ACHN (cell line): ENCODE measurements at regions not wholly inside any gene's neighbourhood (a gene's known extent, or its start where the extent isn't known, plus 50 kb on each side); places are given as distances from the start of the nearest gene placed in this dataset.
"Not testable (repeated sequence)": the region's sequence is repeated elsewhere in the genome, so short reads cannot be mapped to it uniquely, and the experiment has no call there.

ENCODE experiments used
- DNase-seq: peaks from one replicate; pipeline ENCODE4 v3.0.0-alpha.2; 2015
- in situ Hi-C: cut with HindIII; loops from 2 replicates; pipeline ENCODE4 v1.10.0; 2017; ENCODE audit warnings: low sequenced_read_pairs, low pct_ligation_motif_present, low pct_unique_long_range_greater_than_20kb

DNA sequence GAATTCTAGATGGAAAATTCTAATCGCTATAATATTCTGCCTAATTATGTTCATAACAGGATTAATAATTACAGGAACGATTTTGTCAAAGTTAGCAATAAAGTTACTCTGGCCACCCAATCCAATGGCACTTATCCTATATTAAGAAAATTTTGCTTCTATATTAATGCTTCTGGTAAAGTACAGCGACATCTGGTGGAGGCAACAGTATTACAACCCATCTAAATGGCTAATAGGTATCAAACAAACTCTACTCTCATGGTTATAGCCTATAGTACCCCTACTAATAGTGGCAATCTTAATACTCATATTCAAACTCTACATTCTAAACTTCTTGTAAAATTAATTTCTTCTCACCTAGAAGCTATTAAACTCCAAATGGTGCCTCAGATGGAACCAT lies 1084.7 kb upstream of the LRRTM1 start:
- DNase-seq, result peak; percentile 27
- in situ Hi-C loops, result no loop called here

DNA sequence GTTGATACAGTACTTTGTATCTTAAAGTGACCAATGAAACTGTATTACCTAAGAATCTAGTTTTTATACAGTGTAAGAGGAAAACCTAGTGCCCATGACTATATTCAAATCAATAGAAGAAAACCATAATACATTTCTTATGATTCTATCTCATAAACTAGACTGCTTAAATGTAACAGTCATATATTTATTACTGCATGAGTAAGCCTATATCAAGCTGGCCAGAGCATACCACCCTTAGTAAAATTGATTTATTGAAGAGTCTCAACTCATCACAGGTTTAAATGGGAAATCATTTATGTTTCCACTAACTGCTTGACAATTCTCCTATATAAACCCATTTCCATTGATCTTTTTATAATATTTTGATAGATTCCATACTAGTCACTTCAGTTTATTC lies 1059.2 kb upstream of the LRRTM1 start:
- no peak for DNase-seq
- in situ Hi-C loops, result no loop called here

DNA sequence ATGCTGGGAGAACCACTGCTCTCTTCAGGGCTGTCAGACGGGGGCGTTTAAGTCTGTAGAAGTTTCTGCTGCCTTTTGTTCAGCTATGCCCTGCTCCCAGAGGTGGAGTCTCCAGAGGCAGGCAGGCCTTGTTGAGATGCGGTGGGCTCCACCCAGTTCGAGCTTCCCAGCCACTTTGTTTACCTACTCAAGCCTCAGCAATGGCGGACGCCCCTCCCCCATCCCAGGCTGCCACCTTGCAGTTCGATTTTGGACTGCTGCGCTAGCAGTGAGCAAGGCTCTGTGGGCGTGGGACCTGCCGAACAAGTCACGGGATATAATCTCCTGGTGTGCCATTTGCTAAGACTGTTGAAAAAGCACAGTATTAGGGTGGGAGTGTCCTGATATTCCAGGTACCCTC lies 1057.9 kb upstream of the LRRTM1 start:
- DNase-seq, in situ Hi-C loops: not testable (repeated sequence)

DNA sequence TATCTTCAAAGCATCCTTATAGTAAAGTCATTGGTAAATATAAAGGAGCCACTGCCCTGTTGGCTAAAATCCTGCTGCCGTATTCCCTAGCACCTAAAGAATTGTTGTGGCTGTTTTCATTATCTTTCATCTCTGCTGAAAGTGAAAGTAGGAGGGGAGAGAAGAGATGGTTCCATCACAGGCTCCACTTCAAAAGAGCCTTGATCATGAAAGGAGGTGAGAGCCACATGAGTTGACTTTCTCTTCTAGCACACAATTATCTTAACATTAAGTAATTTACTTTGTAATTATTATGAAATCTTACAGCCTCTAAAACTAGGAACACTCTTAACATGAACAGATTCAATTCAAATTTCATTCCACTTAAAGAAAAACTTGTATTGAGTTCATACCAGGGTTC lies 1050.9 kb upstream of the LRRTM1 start:
- DNase-seq, result no peak
- in situ Hi-C loops, result no loop called here

- no peak for DNase-seq
- in situ Hi-C loops, result no loop called here
Measured at GRCh38 chr2:81334046-81334445, 1029.5 kb upstream of the LRRTM1 start.

GRCh38 chr2:81328968-81329367 lies 1024.4 kb upstream of the LRRTM1 start:
- in situ Hi-C loops, result no loop called here
- DNase-seq, result no peak

DNA sequence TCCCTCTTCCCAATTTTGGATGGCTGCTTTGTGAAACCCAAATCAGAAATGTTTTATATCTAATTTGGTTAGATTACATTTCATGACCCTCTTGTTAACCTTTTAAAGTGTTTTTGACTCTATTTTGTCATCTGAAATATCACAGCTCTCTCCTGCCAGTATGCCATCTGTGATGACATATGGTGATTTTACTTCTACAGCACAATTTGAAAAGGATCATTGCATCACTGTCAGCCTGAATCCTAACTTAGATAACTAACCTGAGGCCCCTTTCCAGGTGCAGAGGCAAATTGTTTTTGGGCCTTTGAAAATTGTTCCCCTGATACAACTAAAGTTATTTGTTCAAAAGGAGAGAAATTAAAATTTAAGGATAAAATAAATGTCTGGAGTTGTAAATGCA lies 1023.4 kb upstream of the LRRTM1 start:
- in situ Hi-C loops, result no loop called here

GRCh38 chr2:81324046-81324445 lies 1019.5 kb upstream of the LRRTM1 start:
- DNase-seq, result peak; percentile 48
- in situ Hi-C loops, result no loop called here

More for the DNA sequence above, 1023.4 kb upstream of the LRRTM1 start:
- DNase-seq, result no peak

- DNase-seq, result peak; percentile 36
- in situ Hi-C loops, result no loop called here
Measured at GRCh38 chr2:81304154-81304830, 999.7 kb upstream of the LRRTM1 start.

DNA sequence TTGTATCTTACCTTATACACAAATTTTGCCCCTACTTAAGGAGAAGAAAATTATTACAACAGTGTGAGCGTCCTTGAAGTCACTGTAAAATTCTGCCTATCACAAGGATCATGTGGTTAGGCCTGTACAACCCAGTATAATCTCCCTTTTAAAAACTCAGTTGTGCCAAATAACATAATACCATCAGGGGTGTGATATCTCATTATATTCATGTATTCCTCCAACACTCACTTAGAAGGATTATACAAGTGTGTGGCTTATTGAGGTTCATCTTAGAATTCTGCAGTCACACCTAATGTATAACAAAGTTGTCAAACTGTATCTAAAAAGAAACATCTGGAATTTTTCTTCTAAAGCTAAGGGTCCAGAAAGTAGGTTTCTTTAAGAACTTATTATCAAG lies 998.8 kb upstream of the LRRTM1 start:
- DNase-seq, result no peak
- in situ Hi-C loops, result no loop called here

DNA sequence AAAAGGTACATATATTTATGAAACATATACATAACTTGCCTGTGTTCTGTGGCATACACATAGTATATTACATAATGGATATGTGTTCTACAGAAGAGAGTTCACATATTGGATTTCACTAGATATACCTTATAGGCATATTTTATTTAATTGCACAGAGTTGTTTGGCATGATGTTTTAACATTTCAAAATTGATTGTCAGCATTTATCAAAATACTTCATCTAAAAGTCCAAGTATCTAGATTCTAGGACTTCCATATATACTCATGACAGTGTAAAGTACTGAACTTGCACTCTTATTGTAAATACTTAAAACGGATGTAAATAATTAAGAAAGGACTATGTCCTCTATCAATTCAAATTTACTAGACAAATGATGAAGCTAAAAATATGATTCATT lies 995.3 kb upstream of the LRRTM1 start:
- in situ Hi-C loops, result no loop called here
- no peak for DNase-seq

DNA sequence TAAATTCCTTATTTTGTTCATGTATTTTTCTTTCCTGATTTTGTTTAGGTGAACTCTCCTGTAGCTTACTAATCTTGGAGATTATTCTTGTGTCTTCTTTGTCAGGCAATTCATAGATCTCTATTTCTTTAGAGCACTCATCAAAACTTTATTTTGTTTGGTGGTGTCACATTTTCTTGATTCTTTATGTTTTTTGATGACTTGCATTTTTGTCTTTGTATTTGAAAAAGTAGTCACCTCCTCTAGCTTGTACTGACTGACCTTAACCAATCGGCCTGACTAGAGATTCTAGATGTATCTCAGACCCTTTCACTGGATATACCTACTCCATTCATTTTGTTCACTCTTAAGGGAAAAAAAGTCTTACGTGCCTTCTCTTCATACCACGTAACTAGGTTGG lies 986.3 kb upstream of the LRRTM1 start:
- DNase-seq, result no peak
- in situ Hi-C loops, result no loop called here

GRCh38 chr2:81283081-81283480 lies 978.5 kb upstream of the LRRTM1 start:
- no peak for DNase-seq
- in situ Hi-C loops, result no loop called here

- no peak for DNase-seq
- in situ Hi-C loops, result no loop called here
Measured at GRCh38 chr2:81282151-81282769, 977.7 kb upstream of the LRRTM1 start.

DNA sequence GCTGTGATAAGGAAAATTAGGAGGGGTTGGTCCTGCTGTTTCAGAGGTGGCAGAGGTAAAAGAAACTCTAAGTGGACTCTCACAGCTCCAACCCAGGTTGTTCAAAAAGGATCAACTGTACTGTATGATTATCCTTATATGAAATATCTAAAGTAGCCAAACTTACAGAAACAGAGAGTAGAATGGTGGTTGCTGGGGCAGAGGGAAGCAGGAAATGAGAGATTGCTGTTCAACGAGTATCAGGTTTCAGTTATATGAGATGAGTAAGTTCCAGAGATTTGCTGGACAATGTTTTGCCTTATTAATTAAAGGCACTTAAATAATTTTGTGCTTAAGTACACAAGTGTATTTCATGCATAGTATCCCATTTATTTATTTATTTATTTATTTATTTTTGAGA lies 972.0 kb upstream of the LRRTM1 start:
- in situ Hi-C loops, result no loop called here
- no peak for DNase-seq

GRCh38 chr2:81266106-81266505 lies 961.6 kb upstream of the LRRTM1 start:
- in situ Hi-C loops, result no loop called here
- peak; percentile 45 for DNase-seq

DNA sequence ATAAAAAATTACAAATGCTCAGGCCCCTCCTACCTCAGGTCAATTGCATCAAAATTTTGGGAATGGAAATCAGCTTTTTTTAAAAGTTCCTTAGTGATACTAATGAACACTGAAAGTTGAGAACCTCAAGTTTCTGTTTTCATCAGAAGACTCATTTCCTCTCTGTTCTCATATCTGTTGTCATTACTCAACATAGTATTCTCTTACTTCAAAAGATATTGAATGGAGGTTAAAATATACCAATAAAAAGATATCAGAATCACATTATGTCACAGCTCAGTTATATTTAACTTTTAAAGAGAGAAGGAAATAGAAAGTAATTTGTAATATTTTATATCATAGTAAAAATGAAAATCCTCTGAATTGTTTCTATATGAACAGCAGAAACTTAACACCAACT lies 959.4 kb upstream of the LRRTM1 start:
- in situ Hi-C loops, result no loop called here
- no peak for DNase-seq

DNA sequence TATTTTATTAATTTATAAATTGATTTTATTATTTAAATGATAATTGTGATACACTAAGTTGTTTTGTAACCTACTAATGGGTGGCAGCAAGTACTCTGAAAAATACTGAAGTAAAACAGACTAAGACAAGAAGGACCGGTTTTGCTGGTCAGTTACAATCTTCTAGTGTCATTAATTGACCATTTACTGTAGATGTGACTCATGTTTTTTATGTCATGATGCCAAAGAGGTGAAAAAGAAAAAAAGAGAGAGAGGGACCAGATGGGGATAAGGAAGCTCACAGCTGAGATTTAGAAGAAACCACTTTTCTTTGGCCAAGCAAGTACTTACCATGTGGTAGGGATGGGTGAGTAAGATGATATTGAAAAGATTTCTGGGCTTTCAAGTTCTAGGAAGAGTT lies 955.8 kb upstream of the LRRTM1 start:
- no peak for DNase-seq
- in situ Hi-C loops, result no loop called here

DNA sequence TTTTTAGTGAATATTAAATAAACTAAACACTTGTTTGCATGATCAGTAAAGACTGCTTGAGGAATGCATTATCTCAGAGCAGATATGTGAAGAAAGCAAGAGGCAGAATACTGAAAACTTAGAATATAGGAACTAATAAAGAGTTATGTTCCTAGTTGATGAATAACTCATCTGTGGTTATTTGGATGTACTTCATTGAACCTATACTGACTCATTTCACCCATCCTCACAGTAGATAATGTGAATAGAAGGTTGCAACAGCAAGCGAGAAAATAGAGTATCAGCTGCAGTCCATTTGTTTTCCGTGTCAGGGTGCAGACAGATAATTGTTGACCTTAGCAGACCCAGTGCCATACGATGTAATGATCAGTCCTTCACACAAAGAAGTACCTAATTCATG lies 945.7 kb upstream of the LRRTM1 start:
- DNase-seq, result peak; percentile 30
- in situ Hi-C loops, result no loop called here

DNA sequence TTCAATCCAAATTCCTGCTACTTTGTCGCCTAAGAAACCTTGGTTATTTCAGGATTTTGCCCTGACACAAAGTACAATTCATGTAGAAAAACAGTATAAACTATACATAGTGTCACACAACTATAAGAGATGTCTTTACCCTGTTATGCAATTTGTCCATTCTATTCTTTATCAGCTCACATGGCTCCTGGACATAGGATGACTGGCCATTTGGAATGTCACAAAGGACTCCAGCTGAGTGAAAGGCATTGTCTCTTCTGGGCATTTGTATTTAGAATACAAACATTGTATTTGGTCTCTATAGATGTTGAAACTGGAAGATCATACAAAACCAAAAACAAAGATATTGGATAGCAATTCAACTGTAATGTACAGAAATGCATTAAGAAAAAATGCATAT lies 944.6 kb upstream of the LRRTM1 start:
- no peak for DNase-seq
- in situ Hi-C loops, result no loop called here
